Pancreas (tissue), 10 donors: ENCODE measurements at regions not wholly inside any gene's neighbourhood (a gene's known extent, or its start where the extent isn't known, plus 50 kb on each side); places are given as distances from the start of the nearest gene placed in this dataset.

Source experiments
- ATAC-seq, 4 donors: fragments of 200-7000 bp; cut with Tn5 transposase; one replicate each; pipeline versions ENCODE4 v1.8.0 to v1.9.1; 2020; ENCODE audit warnings: mild to moderate bottlenecking in 4 of 4, moderate library complexity in 4 of 4
- DNase-seq, 6 donors: peaks; one replicate each; pipeline ENCODE4 v3.0.0-alpha.2; 2020
- FAIRE-seq: peaks from 2 replicates; lab custom pipeline; 2012; peaks lifted over from hg19 to GRCh38; lab: Jason Lieb, UNC
- H3K27ac ChIP-seq, 4 donors: fragments of 200-600 bp; sonication (generic); 1 replicate in 3 of 4; 2 replicates in 1 of 4; pipeline versions ENCODE4 v1.5.0 to v1.8.0; 2020
- H3K27me3 ChIP-seq, 4 donors: fragments of 200-600 bp; one replicate each; pipeline ENCODE4 v1.8.0; 2021
- H3K36me3 ChIP-seq, 3 donors: fragments of 200-600 bp; sonication (generic) in 1 of 3; one replicate each; pipeline versions ENCODE4 v1.5.0 to v1.8.0; 2020 to 2021
- H3K4me1 ChIP-seq, 3 donors: fragments of 200-600 bp; one replicate each; pipeline ENCODE4 v1.8.0; 2021
- H3K4me3 ChIP-seq, 4 donors: fragments of 200-600 bp; sonication (generic) in 2 of 4; one replicate each; pipeline versions ENCODE4 v1.5.0 to v1.8.0; 2020 to 2021
- H3K9me3 ChIP-seq, 4 donors: fragments of 200-600 bp; one replicate each; pipeline ENCODE4 v1.8.0; 2021
- WGBS, 2 donors: extraction: QIAGEN DNeasy Blood & Tissue Kit; methylation state at CpG; one replicate each; pipeline ENCODE4 v1.1.7; 2013; 5-methylcytosine and 5-hydroxymethylcytosine counted together
- intact Hi-C, 3 donors: fragments of 100-400 bp; cut with DNase I; formaldehyde crosslinking; loops; one replicate each; pipeline versions ENCODE4 v1.11.1 to v1.14.2; 2022
- TF ChIP-seq, protein P1 (sequence below), 4 donors: fragments of 200-600 bp; sonication (generic) in 3 of 4; IDR thresholded peaks; one replicate each; pipeline versions ENCODE4 v1.5.0 to v1.8.0; 2021; ENCODE audit warnings: antibody characterized with exemption in 4 of 4
- donor health status: healthy with polysubstance abuse.
- donor health status: DM: no; HTN: no; CAD: no; lungs with moderate emphysema.
- donor health status: DM: no; HTN: no; CAD: no.
- donor health status: control.
- donor health status: control.
- donor health status: Bipolar disorder and iron deficiency.
- donor health status: DM: yes; HTN: yes; CAD: no.
- donor health status: DM: no; HTN: no; CAD: no.
- donor health status: DM: no; HTN: no; CAD: no.
- donor health status: DM: yes; HTN: yes; CAD: no.

GRCh38 chr16:61074324-61074723 is 961.9 kb downstream of the CDH8 start:
- no peak for FAIRE-seq
- 33 to 52% methylated on average over 2 of the region's 2 CpGs for WGBS, 2 donors
- no peak for ATAC-seq
- no peak for DNase-seq
- Histone ChIP-seq H3K4me3 (no peak overlapping the region), H3K4me1 (no peaks in the 10 kb centered on the region), H3K36me3 (no peaks in the 10 kb centered on the region), H3K27ac (no peak overlapping the region), H3K9me3 (peaks cover 0 to 2% (median 0%) of the 10 kb centered on the region in 4 donors), H3K27me3 (no peaks in the 10 kb centered on the region)
- TF ChIP-seq, protein P1, sequence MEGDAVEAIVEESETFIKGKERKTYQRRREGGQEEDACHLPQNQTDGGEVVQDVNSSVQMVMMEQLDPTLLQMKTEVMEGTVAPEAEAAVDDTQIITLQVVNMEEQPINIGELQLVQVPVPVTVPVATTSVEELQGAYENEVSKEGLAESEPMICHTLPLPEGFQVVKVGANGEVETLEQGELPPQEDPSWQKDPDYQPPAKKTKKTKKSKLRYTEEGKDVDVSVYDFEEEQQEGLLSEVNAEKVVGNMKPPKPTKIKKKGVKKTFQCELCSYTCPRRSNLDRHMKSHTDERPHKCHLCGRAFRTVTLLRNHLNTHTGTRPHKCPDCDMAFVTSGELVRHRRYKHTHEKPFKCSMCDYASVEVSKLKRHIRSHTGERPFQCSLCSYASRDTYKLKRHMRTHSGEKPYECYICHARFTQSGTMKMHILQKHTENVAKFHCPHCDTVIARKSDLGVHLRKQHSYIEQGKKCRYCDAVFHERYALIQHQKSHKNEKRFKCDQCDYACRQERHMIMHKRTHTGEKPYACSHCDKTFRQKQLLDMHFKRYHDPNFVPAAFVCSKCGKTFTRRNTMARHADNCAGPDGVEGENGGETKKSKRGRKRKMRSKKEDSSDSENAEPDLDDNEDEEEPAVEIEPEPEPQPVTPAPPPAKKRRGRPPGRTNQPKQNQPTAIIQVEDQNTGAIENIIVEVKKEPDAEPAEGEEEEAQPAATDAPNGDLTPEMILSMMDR (IDR thresholded peaks at IDR 0.05): no peak
- intact Hi-C loops: no loop called here

- 38 to 64% methylated on average over 1 of the region's 1 CpG for WGBS, 2 donors
- no peaks in the 10 kb centered on the region for H3K9me3 ChIP-seq
- DNase-seq (no peak), ATAC-seq (no peak), FAIRE-seq (no peak)
- no peaks in the 10 kb centered on the region for H3K27me3 ChIP-seq
- no peak overlapping the region for H3K4me3 ChIP-seq
- H3K4me1 ChIP-seq: no peaks in the 10 kb centered on the region
- no peaks in the 10 kb centered on the region for H3K36me3 ChIP-seq
- intact Hi-C loops: loop anchor here in 1 of 3 donors (10.0 kb wide), 1 partner anchor 57 kb away; no protein-coding TSS in a partner anchor
- TF ChIP-seq, protein P1 (IDR thresholded peaks at IDR 0.05): no peak
- H3K27ac ChIP-seq: no peak overlapping the region
Observed at GRCh38 chr16:61057635-61058034, 978.6 kb downstream of the CDH8 start.

DNA sequence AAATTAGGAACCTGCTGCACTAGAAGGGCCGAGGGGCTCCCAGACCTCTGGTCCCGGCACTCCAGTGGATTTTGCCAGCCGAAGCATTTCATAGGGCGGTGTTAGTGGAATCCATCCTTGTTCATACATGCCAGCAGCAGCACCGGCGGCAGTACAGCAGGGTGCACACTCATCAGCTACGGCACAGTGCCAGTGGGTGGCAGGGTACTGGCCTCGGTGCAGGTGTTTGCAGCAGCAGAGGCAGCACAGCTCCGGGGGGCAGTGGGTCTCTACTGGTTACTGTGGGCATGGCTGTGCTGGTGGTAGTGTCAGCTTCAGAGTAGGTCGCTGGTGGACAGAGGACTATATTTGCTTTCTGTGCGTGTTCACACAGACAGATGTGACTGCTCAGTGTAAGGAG is 985.7 kb downstream of the CDH8 start:
- Histone ChIP-seq H3K27me3 (peaks cover 0 to 4% (median 0%) of the 10 kb centered on the region in 4 donors), H3K36me3 (no peaks in the 10 kb centered on the region), H3K9me3 (no peaks in the 10 kb centered on the region), H3K4me1 (no peaks in the 10 kb centered on the region), H3K27ac (no peak overlapping the region), H3K4me3 (no peak overlapping the region)
- FAIRE-seq (no peak), DNase-seq (peak in 2 of 6 donors; percentile 10 to 51), ATAC-seq (no peak)
- intact Hi-C loops: loop anchor here in 1 of 3 donors (10.0 kb wide), 1 partner anchor 64 kb away; no protein-coding TSS in a partner anchor
- TF ChIP-seq, protein P1 (IDR thresholded peaks at IDR 0.05): no peak
- 56 to 67% methylated on average over 11 of the region's 11 CpGs for WGBS, 2 donors

DNA sequence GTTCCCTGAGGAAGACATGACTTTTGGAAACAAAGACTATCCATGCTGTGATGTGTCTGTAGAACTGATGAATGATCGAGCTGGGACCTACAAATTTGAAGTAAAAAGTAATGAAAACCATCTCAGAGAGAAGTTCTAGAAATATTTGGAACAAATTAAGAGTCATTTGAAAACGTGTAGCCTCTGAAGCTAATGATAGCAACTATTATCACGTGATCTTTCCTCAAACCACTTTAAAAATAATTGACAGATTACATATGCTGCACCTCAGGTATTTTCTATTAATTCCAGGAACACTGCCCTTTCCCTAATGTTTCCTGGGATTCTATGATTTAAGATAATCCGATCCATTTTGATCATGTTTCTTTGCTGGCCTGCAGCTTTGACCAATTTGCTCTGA is 990.3 kb downstream of the CDH8 start:
- Histone ChIP-seq H3K27me3 (no peaks in the 10 kb centered on the region), H3K27ac (no peak overlapping the region), H3K4me3 (no peak overlapping the region), H3K4me1 (no peaks in the 10 kb centered on the region), H3K36me3 (no peaks in the 10 kb centered on the region), H3K9me3 (no peaks in the 10 kb centered on the region)
- ATAC-seq (no peak), DNase-seq (no peak), FAIRE-seq (no peak)
- intact Hi-C loops: no loop called here
- 14 to 21% methylated on average over 4 of the region's 4 CpGs for WGBS, 2 donors
- TF ChIP-seq, protein P1 (IDR thresholded peaks at IDR 0.05): no peak

GRCh38 chr16:61042737-61043136 is 993.5 kb downstream of the CDH8 start:
- H3K36me3 ChIP-seq: no peaks in the 10 kb centered on the region
- H3K4me3 ChIP-seq: no peak overlapping the region
- DNase-seq (no peak), FAIRE-seq (no peak), ATAC-seq (no peak)
- H3K27ac ChIP-seq: no peak overlapping the region
- H3K27me3 ChIP-seq: no peaks in the 10 kb centered on the region
- TF ChIP-seq, protein P1 (IDR thresholded peaks at IDR 0.05): no peak
- no peaks in the 10 kb centered on the region for H3K9me3 ChIP-seq
- WGBS, 2 donors: 21 to 24% methylated on average over 3 of the region's 3 CpGs
- H3K4me1 ChIP-seq: no peaks in the 10 kb centered on the region
- intact Hi-C loops: no loop called here
